Lower leg skin (tissue), 4 donors: ENCODE measurements at regions not wholly inside any gene's neighbourhood (a gene's known extent, or its start where the extent isn't known, plus 50 kb on each side); places are given as distances from the start of the nearest gene placed in this dataset.
"Not testable (repeated sequence)": the region's sequence is repeated elsewhere in the genome, so short reads cannot be mapped to it uniquely, and the experiment has no call there.

Source experiments
- DNase-seq, 2 donors: peaks; one replicate each; pipeline ENCODE4 v3.0.0-alpha.2; 2019; ENCODE audit warnings: low spot score in 2 of 2
- H3K4me3 ChIP-seq: fragments of 200-600 bp; sonication (generic); 2 replicates; pipeline ENCODE4 v1.5.1; 2017; ENCODE audit warnings: mild to moderate bottlenecking, low read depth; ENCODE audit not compliant: poor library complexity, severe bottlenecking
- CTCF ChIP-seq, 3 donors: fragments of 450-650 bp; IDR thresholded peaks; one replicate each; pipeline ENCODE4 v1.5.1; 2016; ENCODE audit warnings: antibody characterized with exemption in 3 of 3, mild to moderate bottlenecking in 3 of 3, moderate library complexity in 2 of 3
- POLR2A ChIP-seq, 2 donors: fragments of 450-650 bp; IDR thresholded peaks; one replicate each; pipeline ENCODE4 v1.6.1; 2016 to 2017; ENCODE audit warnings: antibody characterized with exemption in 2 of 2, mild to moderate bottlenecking in 1 of 2, moderate library complexity in 1 of 2
- whole genome bisulfite sequencing, 2 donors: methylation state at CpG; one replicate each; pipeline ENCODE4 v1.1.5; 2018; 5-methylcytosine and 5-hydroxymethylcytosine counted together
- intact Hi-C: fragments of 100-400 bp; cut with DNase I; formaldehyde crosslinking; loops from one replicate; pipeline ENCODE4 v1.15.0; 2023; ENCODE audit warnings: low total_unique reads

GRCh38 chr10:4231439-4231838, 446.4 kb upstream of the KLF6 start:
- no peak for DNase-seq
- WGBS, 2 donors = 96 to 97% methylated on average over 7 of the region's 7 CpGs

GRCh38 chr10:4230036-4230435, 445.0 kb upstream of the KLF6 start:
- intact Hi-C loops = no loop called here
- no peak overlapping the region for H3K4me3 ChIP-seq
- DNase-seq = no peak
- no peak for TF ChIP-seq CTCF (IDR thresholded peaks at IDR 0.05)
- TF ChIP-seq POLR2A (IDR thresholded peaks at IDR 0.05) = no peak
- 51 to 59% methylated on average over 1 of the region's 1 CpG for WGBS, 2 donors

More at GRCh38 chr10:4231439-4231838, 446.4 kb upstream of the KLF6 start:
- H3K4me3 ChIP-seq = no peak overlapping the region
- TF ChIP-seq POLR2A (IDR thresholded peaks at IDR 0.05) = no peak
- TF ChIP-seq CTCF (IDR thresholded peaks at IDR 0.05) = no peak
- intact Hi-C loops = no loop called here

- 77 to 90% methylated on average over 5 of the region's 5 CpGs for WGBS, 2 donors
Observed at GRCh38 chr10:4229106-4229505, 444.1 kb upstream of the KLF6 start.

GRCh38 chr10:4227586-4227985, 442.6 kb upstream of the KLF6 start:
- TF ChIP-seq POLR2A (IDR thresholded peaks at IDR 0.05) (no peak), CTCF (IDR thresholded peaks at IDR 0.05) (no peak)
- no peak overlapping the region for H3K4me3 ChIP-seq
- intact Hi-C loops = no loop called here

More at GRCh38 chr10:4229106-4229505, 444.1 kb upstream of the KLF6 start:
- no peak for DNase-seq
- H3K4me3 ChIP-seq = no peak overlapping the region
- intact Hi-C loops = no loop called here
- no peak for TF ChIP-seq CTCF (IDR thresholded peaks at IDR 0.05)
- TF ChIP-seq POLR2A (IDR thresholded peaks at IDR 0.05) = no peak

GRCh38 chr10:4226941-4227540, 442.0 kb upstream of the KLF6 start:
- intact Hi-C loops = no loop called here
- no peak overlapping the region for H3K4me3 ChIP-seq
- TF ChIP-seq CTCF (IDR thresholded peaks at IDR 0.05) = no peak
- TF ChIP-seq POLR2A (IDR thresholded peaks at IDR 0.05) = no peak
- 93 to 96% methylated on average over 4 of the region's 4 CpGs for WGBS, 2 donors
- DNase-seq = no peak

More at GRCh38 chr10:4227586-4227985, 442.6 kb upstream of the KLF6 start:
- no peak for DNase-seq

GRCh38 chr10:4224178-4224577, 439.2 kb upstream of the KLF6 start:
- 94 to 95% methylated on average over 6 of the region's 6 CpGs for WGBS, 2 donors

GRCh38 chr10:4221310-4221709, 436.3 kb upstream of the KLF6 start:
- intact Hi-C loops, H3K4me3 ChIP-seq, DNase-seq: not testable (repeated sequence)
- 79 to 94% methylated on average over 2 of the region's 2 CpGs for WGBS, 2 donors

More at GRCh38 chr10:4224178-4224577, 439.2 kb upstream of the KLF6 start:
- no peak for TF ChIP-seq POLR2A (IDR thresholded peaks at IDR 0.05)
- TF ChIP-seq CTCF (IDR thresholded peaks at IDR 0.05) = no peak
- H3K4me3 ChIP-seq = no peak overlapping the region
- no peak for DNase-seq
- intact Hi-C loops = no loop called here
